Gastrocnemius medialis (tissue), 4 donors: ENCODE measurements at regions not wholly inside any gene's neighbourhood (a gene's known extent, or its start where the extent isn't known, plus 50 kb on each side); places are given as distances from the start of the nearest gene placed in this dataset.

Source experiments
- POLR2A ChIP-seq, 2 donors: fragments of 450-650 bp; IDR thresholded peaks; one replicate each; pipeline ENCODE4 v1.6.1; 2017; ENCODE audit warnings: antibody characterized with exemption in 2 of 2, mild to moderate bottlenecking in 2 of 2, moderate library complexity in 2 of 2
- TF ChIP-seq, protein P1 (sequence below), 5 experiments: fragments of 450-650 bp in 3 of 5; fragments of 200-600 bp in 2 of 5; sonication (generic) in 2 of 5; IDR thresholded peaks in 4 of 5; conservative IDR thresholded peaks in 1 of 5; 1 replicate in 4 of 5; 2 replicates in 1 of 5; pipeline ENCODE4 v1.5.1; 2016 to 2019; ENCODE audit warnings: antibody characterized with exemption in 5 of 5, mild to moderate bottlenecking in 3 of 5, moderate library complexity in 3 of 5

DNA sequence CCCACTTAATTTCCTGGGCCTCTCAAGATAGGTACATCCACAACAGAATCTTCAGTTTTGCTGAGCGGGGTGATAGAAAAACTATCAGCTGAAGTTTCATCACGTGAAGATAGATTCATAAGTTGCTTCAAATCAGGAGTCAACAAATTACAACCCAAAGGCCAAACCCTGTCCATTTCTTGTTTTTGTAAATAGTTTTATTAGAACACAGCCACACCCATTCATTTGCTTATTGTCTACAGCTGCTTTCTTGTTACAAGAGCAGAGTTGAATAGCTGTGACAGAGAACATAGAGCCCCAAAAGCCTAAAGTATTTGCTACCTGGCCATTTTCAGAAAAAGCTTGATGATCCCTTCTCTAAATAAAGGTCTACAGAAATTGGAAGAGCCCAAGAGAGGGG, 300.1 kb upstream of the CDH5 start:
- TF ChIP-seq, protein P1, sequence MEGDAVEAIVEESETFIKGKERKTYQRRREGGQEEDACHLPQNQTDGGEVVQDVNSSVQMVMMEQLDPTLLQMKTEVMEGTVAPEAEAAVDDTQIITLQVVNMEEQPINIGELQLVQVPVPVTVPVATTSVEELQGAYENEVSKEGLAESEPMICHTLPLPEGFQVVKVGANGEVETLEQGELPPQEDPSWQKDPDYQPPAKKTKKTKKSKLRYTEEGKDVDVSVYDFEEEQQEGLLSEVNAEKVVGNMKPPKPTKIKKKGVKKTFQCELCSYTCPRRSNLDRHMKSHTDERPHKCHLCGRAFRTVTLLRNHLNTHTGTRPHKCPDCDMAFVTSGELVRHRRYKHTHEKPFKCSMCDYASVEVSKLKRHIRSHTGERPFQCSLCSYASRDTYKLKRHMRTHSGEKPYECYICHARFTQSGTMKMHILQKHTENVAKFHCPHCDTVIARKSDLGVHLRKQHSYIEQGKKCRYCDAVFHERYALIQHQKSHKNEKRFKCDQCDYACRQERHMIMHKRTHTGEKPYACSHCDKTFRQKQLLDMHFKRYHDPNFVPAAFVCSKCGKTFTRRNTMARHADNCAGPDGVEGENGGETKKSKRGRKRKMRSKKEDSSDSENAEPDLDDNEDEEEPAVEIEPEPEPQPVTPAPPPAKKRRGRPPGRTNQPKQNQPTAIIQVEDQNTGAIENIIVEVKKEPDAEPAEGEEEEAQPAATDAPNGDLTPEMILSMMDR (IDR thresholded peaks at IDR 0.05 in 4 of 5, conservative IDR thresholded peaks at IDR 0.05 in 1 of 5), result no peak
- no peak for TF ChIP-seq POLR2A (IDR thresholded peaks at IDR 0.05)
